K562 (cell line): ENCODE measurements at regions not wholly inside any gene's neighbourhood (a gene's known extent, or its start where the extent isn't known, plus 50 kb on each side); places are given as distances from the start of the nearest gene placed in this dataset.

Experiments
- DNMT1 ChIP-seq: fragments of 450-650 bp; IDR thresholded peaks from 2 replicates; pipeline ENCODE4 v1.6.1; 2016; ENCODE audit warnings: antibody characterized with exemption, mild to moderate bottlenecking
- EP300 ChIP-seq: IDR thresholded peaks from 2 replicates; pipeline ENCODE4 v1.6.1; 2012; ENCODE audit warnings: low read length, improper control_type of control experiment
- ERF ChIP-seq: fragments of 450-650 bp; formaldehyde crosslinking; IDR thresholded peaks from 2 replicates; pipeline ENCODE4 v1.4.0; 2020; ENCODE audit warnings: mild to moderate bottlenecking, mixed read lengths
- FOXA1 ChIP-seq: fragments of 450-650 bp; IDR thresholded peaks from 2 replicates; pipeline ENCODE4 v1.6.1; 2016; ENCODE audit warnings: mild to moderate bottlenecking, borderline replicate concordance
- KLF6 ChIP-seq: fragments of 250-450 bp; sonication (Bioruptor Pico); IDR thresholded peaks from 2 replicates; pipeline ENCODE4 v1.4.0; 2020; ENCODE audit warnings: mild to moderate bottlenecking, moderate library complexity, borderline replicate concordance
- MYBL2 ChIP-seq, 2 experiments: fragments of 450-650 bp in 1 of 2; sonication (generic) in 1 of 2; formaldehyde crosslinking in 1 of 2; IDR thresholded peaks; 2 replicates each; pipeline versions ENCODE4 v1.6.1 to v1.8.1; 2017 to 2022; ENCODE audit warnings: borderline replicate concordance in 1 of 2, inconsistent platforms in 1 of 2, low read depth in 1 of 2, mild to moderate bottlenecking in 1 of 2, missing genetic modification reagents in 1 of 2, moderate library complexity in 1 of 2
- RB1 ChIP-seq: fragments of 450-650 bp; IDR thresholded peaks from 2 replicates; pipeline ENCODE4 v1.6.1; 2017; ENCODE audit warnings: low read depth, mild to moderate bottlenecking
- WHSC1 ChIP-seq: IDR thresholded peaks from one replicate; pipeline ENCODE4 v1.6.1; 2012; ENCODE audit warnings: low read length, control low read depth, inconsistent platforms
- ZNF239 ChIP-seq: fragments of 250-450 bp; sonication (Bioruptor Pico); IDR thresholded peaks from 2 replicates; pipeline ENCODE4 v1.4.0; 2020; ENCODE audit warnings: mild to moderate bottlenecking
- ZZZ3 ChIP-seq: fragments of 450-650 bp; IDR thresholded peaks from 2 replicates; pipeline ENCODE4 v1.6.1; 2016; ENCODE audit warnings: antibody characterized with exemption, mild to moderate bottlenecking, moderate library complexity
- TF ChIP-seq, protein P1 (sequence below): fragments of 250-450 bp; sonication (Bioruptor Pico); IDR thresholded peaks from 2 replicates; pipeline ENCODE4 v1.4.0; 2020; ENCODE audit warnings: mild to moderate bottlenecking, moderate library complexity
- TF ChIP-seq, protein P2 (sequence below): fragments of 450-650 bp; IDR thresholded peaks from 2 replicates; pipeline ENCODE4 v1.6.1; 2016
- TF ChIP-seq, protein P3 (sequence below): fragments of 250-450 bp; sonication (Bioruptor Pico); IDR thresholded peaks from 2 replicates; pipeline ENCODE4 v1.9.0; 2021; ENCODE audit warnings: mild to moderate bottlenecking
- TF ChIP-seq, protein P4 (sequence below): sonication (generic); formaldehyde crosslinking; IDR thresholded peaks from 2 replicates; pipeline ENCODE4 v1.8.0; 2022; ENCODE audit warnings: mild to moderate bottlenecking, missing genetic modification reagents, borderline replicate concordance
- TF ChIP-seq, protein P5 (sequence below): fragments of 450-650 bp; formaldehyde crosslinking; IDR thresholded peaks from 2 replicates; pipeline ENCODE4 v1.4.0; 2020; ENCODE audit warnings: mild to moderate bottlenecking, mixed read lengths
- TF ChIP-seq, protein P6 (sequence below), 2 experiments: IDR thresholded peaks in 1 of 2; conservative IDR thresholded peaks in 1 of 2; 2 replicates each; pipeline ENCODE4 v1.6.1; 2016; ENCODE audit warnings: low read depth in 2 of 2, mild to moderate bottlenecking in 1 of 2, missing compliant biosample characterization in 1 of 2, missing genetic modification characterization in 1 of 2, moderate library complexity in 1 of 2

DNA sequence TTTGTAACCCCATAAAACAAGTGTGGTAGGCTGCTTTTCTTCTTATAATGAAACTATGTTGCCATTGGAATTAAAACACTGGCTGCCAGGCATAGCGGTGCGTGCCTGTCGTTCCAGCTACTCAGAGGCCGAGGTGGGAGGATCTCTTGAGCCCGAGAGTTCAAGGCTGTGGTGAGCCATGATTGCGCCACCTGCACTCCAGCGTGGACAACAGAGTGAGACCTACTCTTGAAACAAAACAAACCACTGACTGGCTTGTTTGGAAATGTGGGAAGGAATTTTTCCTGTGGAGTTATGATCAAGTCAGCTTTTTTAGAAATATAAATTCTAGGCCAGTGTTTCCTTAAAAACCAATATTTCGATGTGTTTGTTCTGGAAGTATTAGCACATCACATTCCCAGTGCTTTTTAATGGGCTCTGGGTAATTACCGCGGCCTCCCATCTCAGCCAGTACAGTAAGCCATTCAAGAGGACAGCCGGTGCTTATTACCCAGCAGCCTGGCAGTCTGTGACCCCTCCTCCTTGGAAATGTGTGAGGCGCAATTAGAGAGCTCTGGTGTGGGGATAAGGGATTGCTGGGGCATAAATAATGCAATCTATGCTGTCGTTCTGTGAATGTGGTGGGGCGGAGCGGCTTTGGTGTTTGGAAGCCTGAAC, 58.3 kb upstream of the TRAK1 start (continued):
- TF ChIP-seq, protein P1, sequence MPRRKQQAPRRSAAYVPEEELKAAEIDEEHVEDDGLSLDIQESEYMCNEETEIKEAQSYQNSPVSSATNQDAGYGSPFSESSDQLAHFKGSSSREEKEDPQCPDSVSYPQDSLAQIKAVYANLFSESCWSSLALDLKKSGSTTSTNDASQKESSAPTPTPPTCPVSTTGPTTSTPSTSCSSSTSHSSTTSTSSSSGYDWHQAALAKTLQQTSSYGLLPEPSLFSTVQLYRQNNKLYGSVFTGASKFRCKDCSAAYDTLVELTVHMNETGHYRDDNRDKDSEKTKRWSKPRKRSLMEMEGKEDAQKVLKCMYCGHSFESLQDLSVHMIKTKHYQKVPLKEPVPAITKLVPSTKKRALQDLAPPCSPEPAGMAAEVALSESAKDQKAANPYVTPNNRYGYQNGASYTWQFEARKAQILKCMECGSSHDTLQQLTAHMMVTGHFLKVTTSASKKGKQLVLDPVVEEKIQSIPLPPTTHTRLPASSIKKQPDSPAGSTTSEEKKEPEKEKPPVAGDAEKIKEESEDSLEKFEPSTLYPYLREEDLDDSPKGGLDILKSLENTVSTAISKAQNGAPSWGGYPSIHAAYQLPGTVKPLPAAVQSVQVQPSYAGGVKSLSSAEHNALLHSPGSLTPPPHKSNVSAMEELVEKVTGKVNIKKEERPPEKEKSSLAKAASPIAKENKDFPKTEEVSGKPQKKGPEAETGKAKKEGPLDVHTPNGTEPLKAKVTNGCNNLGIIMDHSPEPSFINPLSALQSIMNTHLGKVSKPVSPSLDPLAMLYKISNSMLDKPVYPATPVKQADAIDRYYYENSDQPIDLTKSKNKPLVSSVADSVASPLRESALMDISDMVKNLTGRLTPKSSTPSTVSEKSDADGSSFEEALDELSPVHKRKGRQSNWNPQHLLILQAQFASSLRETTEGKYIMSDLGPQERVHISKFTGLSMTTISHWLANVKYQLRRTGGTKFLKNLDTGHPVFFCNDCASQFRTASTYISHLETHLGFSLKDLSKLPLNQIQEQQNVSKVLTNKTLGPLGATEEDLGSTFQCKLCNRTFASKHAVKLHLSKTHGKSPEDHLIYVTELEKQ (CRISPR knock-in tag) = no peak
- TF ChIP-seq, protein P2, sequence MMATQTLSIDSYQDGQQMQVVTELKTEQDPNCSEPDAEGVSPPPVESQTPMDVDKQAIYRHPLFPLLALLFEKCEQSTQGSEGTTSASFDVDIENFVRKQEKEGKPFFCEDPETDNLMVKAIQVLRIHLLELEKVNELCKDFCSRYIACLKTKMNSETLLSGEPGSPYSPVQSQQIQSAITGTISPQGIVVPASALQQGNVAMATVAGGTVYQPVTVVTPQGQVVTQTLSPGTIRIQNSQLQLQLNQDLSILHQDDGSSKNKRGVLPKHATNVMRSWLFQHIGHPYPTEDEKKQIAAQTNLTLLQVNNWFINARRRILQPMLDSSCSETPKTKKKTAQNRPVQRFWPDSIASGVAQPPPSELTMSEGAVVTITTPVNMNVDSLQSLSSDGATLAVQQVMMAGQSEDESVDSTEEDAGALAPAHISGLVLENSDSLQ = 0 out of 2 replicates have a peak, but pooled peaks have one; percentile 14
- TF ChIP-seq DNMT1 (no peak), ZNF239 (no peak), MYBL2 (IDR thresholded peaks at IDR 0.05; ENCODE audit: low read depth) (no peak), MYBL2 (CRISPR knock-in tag; IDR thresholded peaks at IDR 0.05; ENCODE audit: borderline replicate concordance) (no peak), ERF (CRISPR knock-in tag) (no peak), EP300 (no peak), ZZZ3 (no peak), FOXA1 (no peak), RB1 (no peak), KLF6 (no peak), WHSC1 (no peak)
- TF ChIP-seq, protein P3, sequence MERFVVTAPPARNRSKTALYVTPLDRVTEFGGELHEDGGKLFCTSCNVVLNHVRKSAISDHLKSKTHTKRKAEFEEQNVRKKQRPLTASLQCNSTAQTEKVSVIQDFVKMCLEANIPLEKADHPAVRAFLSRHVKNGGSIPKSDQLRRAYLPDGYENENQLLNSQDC (CRISPR knock-in tag) = no peak
- TF ChIP-seq, protein P4, sequence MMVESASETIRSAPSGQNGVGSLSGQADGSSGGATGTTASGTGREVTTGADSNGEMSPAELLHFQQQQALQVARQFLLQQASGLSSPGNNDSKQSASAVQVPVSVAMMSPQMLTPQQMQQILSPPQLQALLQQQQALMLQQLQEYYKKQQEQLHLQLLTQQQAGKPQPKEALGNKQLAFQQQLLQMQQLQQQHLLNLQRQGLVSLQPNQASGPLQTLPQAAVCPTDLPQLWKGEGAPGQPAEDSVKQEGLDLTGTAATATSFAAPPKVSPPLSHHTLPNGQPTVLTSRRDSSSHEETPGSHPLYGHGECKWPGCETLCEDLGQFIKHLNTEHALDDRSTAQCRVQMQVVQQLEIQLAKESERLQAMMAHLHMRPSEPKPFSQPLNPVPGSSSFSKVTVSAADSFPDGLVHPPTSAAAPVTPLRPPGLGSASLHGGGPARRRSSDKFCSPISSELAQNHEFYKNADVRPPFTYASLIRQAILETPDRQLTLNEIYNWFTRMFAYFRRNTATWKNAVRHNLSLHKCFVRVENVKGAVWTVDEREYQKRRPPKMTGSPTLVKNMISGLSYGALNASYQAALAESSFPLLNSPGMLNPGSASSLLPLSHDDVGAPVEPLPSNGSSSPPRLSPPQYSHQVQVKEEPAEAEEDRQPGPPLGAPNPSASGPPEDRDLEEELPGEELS (CRISPR knock-in tag) = no peak
- TF ChIP-seq, protein P5, sequence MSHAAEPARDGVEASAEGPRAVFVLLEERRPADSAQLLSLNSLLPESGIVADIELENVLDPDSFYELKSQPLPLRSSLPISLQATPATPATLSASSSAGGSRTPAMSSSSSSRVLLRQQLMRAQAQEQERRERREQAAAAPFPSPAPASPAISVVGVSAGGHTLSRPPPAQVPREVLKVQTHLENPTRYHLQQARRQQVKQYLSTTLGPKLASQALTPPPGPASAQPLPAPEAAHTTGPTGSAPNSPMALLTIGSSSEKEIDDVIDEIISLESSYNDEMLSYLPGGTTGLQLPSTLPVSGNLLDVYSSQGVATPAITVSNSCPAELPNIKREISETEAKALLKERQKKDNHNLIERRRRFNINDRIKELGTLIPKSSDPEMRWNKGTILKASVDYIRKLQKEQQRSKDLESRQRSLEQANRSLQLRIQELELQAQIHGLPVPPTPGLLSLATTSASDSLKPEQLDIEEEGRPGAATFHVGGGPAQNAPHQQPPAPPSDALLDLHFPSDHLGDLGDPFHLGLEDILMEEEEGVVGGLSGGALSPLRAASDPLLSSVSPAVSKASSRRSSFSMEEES (CRISPR knock-in tag) = no peak
- TF ChIP-seq, protein P6, sequence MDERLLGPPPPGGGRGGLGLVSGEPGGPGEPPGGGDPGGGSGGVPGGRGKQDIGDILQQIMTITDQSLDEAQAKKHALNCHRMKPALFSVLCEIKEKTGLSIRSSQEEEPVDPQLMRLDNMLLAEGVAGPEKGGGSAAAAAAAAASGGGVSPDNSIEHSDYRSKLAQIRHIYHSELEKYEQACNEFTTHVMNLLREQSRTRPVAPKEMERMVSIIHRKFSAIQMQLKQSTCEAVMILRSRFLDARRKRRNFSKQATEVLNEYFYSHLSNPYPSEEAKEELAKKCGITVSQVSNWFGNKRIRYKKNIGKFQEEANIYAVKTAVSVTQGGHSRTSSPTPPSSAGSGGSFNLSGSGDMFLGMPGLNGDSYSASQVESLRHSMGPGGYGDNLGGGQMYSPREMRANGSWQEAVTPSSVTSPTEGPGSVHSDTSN (CRISPR knock-in tag; IDR thresholded peaks at IDR 0.05; ENCODE audit: low read depth) = no peak
- TF ChIP-seq, protein P6 (tag; conservative IDR thresholded peaks at IDR 0.05; ENCODE audit: low read depth) = peak; percentile 72
